IPS-15b (cell line): ENCODE measurements at regions not wholly inside any gene's neighbourhood (a gene's known extent, or its start where the extent isn't known, plus 50 kb on each side); places are given as distances from the start of the nearest gene placed in this dataset.
"Not testable (repeated sequence)": the region's sequence is repeated elsewhere in the genome, so short reads cannot be mapped to it uniquely, and the experiment has no call there.

Experiments
- H3K27me3 ChIP-seq: one replicate; pipeline ENCODE4 v1.6.1; 2013; ENCODE audit warnings: low read length; ENCODE audit not compliant: control insufficient read depth, insufficient read depth
- H3K36me3 ChIP-seq: one replicate; pipeline ENCODE4 v1.6.1; 2013; ENCODE audit warnings: low read length; ENCODE audit not compliant: control insufficient read depth, insufficient read depth
- H3K4me1 ChIP-seq: one replicate; pipeline ENCODE4 v1.6.1; 2013; ENCODE audit warnings: mild to moderate bottlenecking, low read length; ENCODE audit not compliant: control insufficient read depth, insufficient read depth
- H3K4me3 ChIP-seq: one replicate; pipeline ENCODE4 v1.5.1; 2013; ENCODE audit warnings: low read depth, low read length
- H3K9ac ChIP-seq: one replicate; pipeline ENCODE4 v1.6.1; 2013; ENCODE audit warnings: low read depth, mild to moderate bottlenecking, low read length
- H3K9me3 ChIP-seq: one replicate; pipeline ENCODE4 v1.6.1; 2013; ENCODE audit warnings: mild to moderate bottlenecking, low read length; ENCODE audit not compliant: control insufficient read depth, insufficient read depth

- Histone ChIP-seq H3K27me3 (no peaks in the 10 kb centered on the region), H3K9ac (no peak overlapping the region), H3K9me3 (peaks cover 4% of the 10 kb centered on the region), H3K4me3 (no peak overlapping the region), H3K4me1 (no peaks in the 10 kb centered on the region), H3K36me3 (no peaks in the 10 kb centered on the region)
Measured at GRCh38 chr15:20310603-20311002, 231.0 kb downstream of the GOLGA6L6 start.

- not testable (repeated sequence) for H3K9me3 ChIP-seq, H3K4me3 ChIP-seq, H3K9ac ChIP-seq, H3K36me3 ChIP-seq, H3K27me3 ChIP-seq, H3K4me1 ChIP-seq
Measured at GRCh38 chr15:20309966-20310365, 231.6 kb downstream of the GOLGA6L6 start.

- H3K4me3 ChIP-seq, H3K4me1 ChIP-seq, H3K36me3 ChIP-seq, H3K27me3 ChIP-seq, H3K9me3 ChIP-seq, H3K9ac ChIP-seq: not testable (repeated sequence)
Measured at GRCh38 chr15:20309395-20309794, 232.2 kb downstream of the GOLGA6L6 start.

- H3K9ac ChIP-seq, H3K4me3 ChIP-seq, H3K27me3 ChIP-seq, H3K9me3 ChIP-seq, H3K4me1 ChIP-seq, H3K36me3 ChIP-seq: not testable (repeated sequence)
Measured at GRCh38 chr15:20308027-20308690, 233.4 kb downstream of the GOLGA6L6 start.

GRCh38 chr15:20307137-20307536, 234.5 kb downstream of the GOLGA6L6 start:
- not testable (repeated sequence) for H3K36me3 ChIP-seq, H3K4me1 ChIP-seq, H3K9ac ChIP-seq, H3K4me3 ChIP-seq, H3K27me3 ChIP-seq, H3K9me3 ChIP-seq

DNA sequence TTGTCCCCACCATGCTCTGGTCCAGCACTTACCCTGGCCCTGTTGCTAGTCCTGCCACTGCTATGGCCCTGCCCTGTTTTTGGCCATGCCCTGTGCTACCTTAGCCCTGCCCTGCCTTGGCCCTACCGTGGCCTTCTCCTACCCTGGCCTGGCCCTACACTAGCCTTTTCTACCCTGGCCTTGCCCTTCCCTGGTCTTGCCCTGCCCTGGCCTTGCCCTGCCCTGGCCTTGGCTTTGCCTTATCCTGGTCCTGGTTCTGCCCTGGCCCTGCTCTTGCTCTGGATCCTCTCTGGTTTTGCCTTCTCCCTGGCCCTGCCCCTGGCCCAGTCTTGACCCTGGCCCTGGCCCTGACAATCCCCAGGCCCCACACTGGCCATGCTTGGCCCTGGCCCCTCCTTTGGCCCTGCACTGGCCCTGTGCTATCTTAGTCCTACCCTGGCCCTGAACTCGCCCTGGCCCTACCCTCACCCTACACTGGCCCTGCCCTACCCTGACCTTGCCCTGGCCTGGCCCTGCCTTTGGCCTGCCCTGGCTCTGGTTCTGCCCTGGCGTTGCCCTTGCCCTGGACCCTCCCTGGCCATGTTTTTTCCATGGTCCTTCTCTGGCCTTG, 235.0 kb downstream of the GOLGA6L6 start:
- H3K36me3 ChIP-seq, H3K4me3 ChIP-seq, H3K4me1 ChIP-seq, H3K9me3 ChIP-seq, H3K27me3 ChIP-seq, H3K9ac ChIP-seq: not testable (repeated sequence)

GRCh38 chr15:20305912-20306311, 235.7 kb downstream of the GOLGA6L6 start:
- H3K9me3 ChIP-seq, H3K36me3 ChIP-seq, H3K4me1 ChIP-seq, H3K9ac ChIP-seq, H3K4me3 ChIP-seq, H3K27me3 ChIP-seq: not testable (repeated sequence)

GRCh38 chr15:20305015-20305465, 236.6 kb downstream of the GOLGA6L6 start:
- H3K9ac ChIP-seq, H3K4me3 ChIP-seq, H3K9me3 ChIP-seq, H3K36me3 ChIP-seq, H3K27me3 ChIP-seq, H3K4me1 ChIP-seq: not testable (repeated sequence)

DNA sequence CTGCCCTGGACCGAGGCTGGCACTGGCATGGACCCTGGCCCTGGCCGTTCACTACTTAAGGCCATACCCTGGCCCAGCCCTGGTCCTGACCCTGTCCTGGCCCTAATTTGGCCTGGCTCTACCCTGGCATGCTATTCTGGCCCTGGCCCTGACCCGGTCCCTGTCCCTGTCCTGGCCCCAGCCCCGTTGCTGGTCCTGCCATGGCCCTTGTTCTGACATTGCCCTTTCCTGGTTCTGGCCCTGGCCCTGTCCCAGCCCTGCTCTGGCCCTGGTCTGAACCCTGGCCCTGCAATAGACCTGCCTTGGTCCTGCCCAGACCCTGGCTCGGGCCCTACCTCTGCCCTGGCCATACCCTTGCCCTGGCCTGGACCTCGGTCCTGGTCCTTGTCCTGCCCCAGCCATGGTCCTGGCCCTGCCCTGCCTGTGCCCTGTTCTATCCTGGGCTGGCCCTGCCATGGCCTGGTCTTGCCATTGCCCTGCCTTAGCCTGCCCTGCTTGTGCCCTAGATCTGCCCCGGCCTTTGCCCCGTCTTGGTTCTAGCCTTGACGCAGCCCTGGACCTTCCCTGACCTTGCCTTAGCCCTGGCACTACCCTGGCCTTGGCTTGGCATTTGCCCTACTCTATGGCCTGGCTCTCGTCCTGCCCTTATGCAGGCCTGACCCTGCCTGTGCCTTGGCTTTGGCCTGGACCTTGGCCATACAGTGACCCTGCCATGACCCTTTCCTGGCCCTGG, 237.2 kb downstream of the GOLGA6L6 start:
- not testable (repeated sequence) for H3K4me3 ChIP-seq

GRCh38 chr15:20303248-20304171, 238.1 kb downstream of the GOLGA6L6 start:
- H3K36me3 ChIP-seq, H3K27me3 ChIP-seq, H3K4me1 ChIP-seq, H3K4me3 ChIP-seq, H3K9me3 ChIP-seq, H3K9ac ChIP-seq: not testable (repeated sequence)

More for the DNA sequence above, 237.2 kb downstream of the GOLGA6L6 start:
- not testable (repeated sequence) for H3K9ac ChIP-seq, H3K9me3 ChIP-seq, H3K4me1 ChIP-seq, H3K36me3 ChIP-seq, H3K27me3 ChIP-seq

DNA sequence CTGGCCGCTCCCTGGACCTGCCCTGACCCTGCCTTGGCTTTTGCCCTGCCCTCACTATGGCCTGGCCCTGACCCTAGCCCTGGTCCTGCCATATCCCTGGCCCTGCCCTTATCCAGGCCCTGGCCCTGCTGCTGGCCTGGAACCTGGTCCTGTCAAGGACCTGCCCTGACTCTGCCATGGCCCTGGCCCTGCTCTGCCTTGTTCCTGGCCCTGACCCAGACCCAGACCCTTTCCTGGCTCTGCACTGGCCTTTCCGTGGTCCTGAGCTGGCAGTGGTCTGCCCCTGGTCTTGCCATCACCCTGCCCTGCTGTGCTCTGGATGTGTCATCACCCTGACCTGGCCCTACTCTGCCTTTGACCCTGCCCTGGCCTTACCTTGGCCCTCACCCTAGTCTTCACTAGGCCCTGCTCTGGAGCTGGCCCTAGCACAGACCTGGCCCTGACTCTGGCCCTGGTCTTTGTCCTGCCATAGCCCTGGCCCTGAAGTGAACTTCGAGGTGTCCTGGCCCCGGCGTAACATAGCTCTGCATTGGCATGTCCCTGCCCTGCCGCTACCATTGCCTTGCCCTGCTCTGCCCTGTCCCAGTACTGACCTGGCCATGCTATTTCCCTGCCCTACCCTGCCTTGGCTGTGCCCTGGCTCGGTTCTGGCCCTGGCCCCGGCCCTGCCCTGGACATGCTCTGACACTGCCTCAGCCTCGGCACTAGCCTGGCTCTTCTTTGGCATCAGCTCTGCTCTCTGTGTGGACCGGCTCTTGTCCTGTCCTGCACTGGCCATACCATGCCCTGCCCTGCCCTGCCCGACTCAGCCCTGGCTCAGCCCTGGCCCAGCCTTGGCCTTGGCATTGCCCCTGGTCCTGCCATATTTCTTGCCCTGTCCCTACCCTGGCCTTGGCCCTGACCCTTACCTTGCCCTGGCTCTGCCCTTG, 239.2 kb downstream of the GOLGA6L6 start:
- H3K27me3 ChIP-seq, H3K4me3 ChIP-seq, H3K9ac ChIP-seq, H3K4me1 ChIP-seq, H3K9me3 ChIP-seq, H3K36me3 ChIP-seq: not testable (repeated sequence)
